ENCODE measurements at regions not wholly inside any gene's neighbourhood (a gene's known extent, or its start where the extent isn't known, plus 50 kb on each side); places are given as distances from the start of the nearest gene placed in this dataset.

DNA sequence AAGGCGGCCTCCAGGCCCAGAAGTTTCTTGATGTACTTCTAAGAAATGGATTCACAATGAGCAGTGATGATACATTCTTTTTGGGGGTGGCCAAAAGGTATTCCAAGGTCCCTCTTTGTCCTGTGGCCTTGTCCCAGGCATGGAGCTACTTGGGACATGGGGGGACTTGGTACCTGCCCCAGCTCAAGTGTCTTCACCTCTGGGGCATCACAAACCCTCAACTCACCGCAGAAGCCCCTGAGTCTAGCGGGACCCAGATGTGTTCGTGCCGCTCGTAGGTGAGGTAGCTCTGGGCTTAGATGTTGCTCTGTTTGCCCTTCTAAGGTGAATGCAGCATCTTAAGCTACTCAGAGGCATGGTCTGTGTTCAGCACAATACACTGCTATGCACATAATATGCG, 338.0 kb upstream of the IRX4 start:
- H3K4me3 Mint-ChIP-seq (ENCODE audit: unreplicated experiment) = no peak overlapping the region
- H3K4me1 Mint-ChIP-seq (ENCODE audit: unreplicated experiment) = no peaks in the 10 kb centered on the region
- DNase-seq (ENCODE audit: extremely low spot score, unreplicated experiment) = no peak
- TF ChIP-seq, protein P1, sequence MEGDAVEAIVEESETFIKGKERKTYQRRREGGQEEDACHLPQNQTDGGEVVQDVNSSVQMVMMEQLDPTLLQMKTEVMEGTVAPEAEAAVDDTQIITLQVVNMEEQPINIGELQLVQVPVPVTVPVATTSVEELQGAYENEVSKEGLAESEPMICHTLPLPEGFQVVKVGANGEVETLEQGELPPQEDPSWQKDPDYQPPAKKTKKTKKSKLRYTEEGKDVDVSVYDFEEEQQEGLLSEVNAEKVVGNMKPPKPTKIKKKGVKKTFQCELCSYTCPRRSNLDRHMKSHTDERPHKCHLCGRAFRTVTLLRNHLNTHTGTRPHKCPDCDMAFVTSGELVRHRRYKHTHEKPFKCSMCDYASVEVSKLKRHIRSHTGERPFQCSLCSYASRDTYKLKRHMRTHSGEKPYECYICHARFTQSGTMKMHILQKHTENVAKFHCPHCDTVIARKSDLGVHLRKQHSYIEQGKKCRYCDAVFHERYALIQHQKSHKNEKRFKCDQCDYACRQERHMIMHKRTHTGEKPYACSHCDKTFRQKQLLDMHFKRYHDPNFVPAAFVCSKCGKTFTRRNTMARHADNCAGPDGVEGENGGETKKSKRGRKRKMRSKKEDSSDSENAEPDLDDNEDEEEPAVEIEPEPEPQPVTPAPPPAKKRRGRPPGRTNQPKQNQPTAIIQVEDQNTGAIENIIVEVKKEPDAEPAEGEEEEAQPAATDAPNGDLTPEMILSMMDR (IDR thresholded peaks at IDR 0.05) = no peak
- H3K9me3 Mint-ChIP-seq (ENCODE audit: unreplicated experiment) = peaks cover 6% of the 10 kb centered on the region
- H3K27me3 Mint-ChIP-seq (ENCODE audit: unreplicated experiment) = no peaks in the 10 kb centered on the region
- no peak overlapping the region for H3K27ac Mint-ChIP-seq (ENCODE audit: unreplicated experiment)
- H3K36me3 Mint-ChIP-seq (ENCODE audit: unreplicated experiment) = no peaks in the 10 kb centered on the region

DNA sequence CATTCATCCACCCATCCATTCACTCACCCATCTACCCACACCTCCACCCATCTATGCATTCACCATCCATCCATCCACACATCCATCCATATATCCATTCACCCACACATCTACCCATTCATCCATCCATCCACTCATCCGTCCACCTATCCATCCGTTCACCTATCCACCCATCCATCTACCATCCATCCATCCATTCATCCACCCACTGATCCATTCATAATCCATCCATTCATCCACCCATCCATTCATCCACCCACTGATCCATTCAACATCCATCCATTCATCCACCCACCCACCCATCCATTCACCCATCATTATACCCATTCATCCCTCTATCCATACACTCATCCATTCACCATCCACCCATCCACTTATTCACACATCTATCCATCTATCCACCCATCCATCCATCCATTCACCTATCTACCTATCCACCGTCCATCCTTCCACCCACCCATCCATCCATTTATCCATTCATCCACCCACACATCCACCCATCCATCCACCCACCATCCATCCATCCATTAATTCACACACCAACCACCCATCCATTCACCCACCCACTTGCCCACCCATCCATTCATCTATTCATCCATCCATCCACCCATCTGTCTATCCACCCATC, 336.5 kb upstream of the IRX4 start:
- Mint-ChIP-seq H3K9me3 (ENCODE audit: unreplicated experiment) (peaks cover 6% of the 10 kb centered on the region), H3K4me1 (ENCODE audit: unreplicated experiment) (no peaks in the 10 kb centered on the region), H3K27me3 (ENCODE audit: unreplicated experiment) (no peaks in the 10 kb centered on the region), H3K36me3 (ENCODE audit: unreplicated experiment) (no peaks in the 10 kb centered on the region), H3K27ac (ENCODE audit: unreplicated experiment) (no peak overlapping the region), H3K4me3 (ENCODE audit: unreplicated experiment) (no peak overlapping the region)
- DNase-seq (ENCODE audit: extremely low spot score, unreplicated experiment) = no peak
- TF ChIP-seq, protein P1 (IDR thresholded peaks at IDR 0.05) = no peak

DNA sequence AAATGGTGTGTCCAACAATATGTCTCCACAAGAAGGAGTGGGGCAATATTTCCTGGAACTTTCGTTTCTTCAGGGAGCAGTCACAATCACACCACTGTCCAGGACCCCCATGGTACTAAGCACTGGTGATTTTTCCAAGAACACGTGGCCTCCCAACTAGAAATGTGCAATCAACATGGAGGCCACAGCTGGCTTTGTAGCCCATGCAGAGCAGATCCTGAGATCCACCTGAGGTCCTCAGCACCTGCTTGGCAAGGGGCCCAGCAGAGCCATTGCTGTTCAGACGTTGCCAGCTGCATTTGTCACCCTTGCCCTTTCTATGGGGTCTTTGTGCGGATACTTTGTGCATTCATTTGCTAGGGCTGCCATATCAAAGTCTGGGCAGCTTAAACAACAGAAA, 334.5 kb upstream of the IRX4 start:
- no peak overlapping the region for H3K27ac Mint-ChIP-seq (ENCODE audit: unreplicated experiment)
- TF ChIP-seq, protein P1 (IDR thresholded peaks at IDR 0.05) = no peak
- H3K27me3 Mint-ChIP-seq (ENCODE audit: unreplicated experiment) = no peaks in the 10 kb centered on the region
- H3K36me3 Mint-ChIP-seq (ENCODE audit: unreplicated experiment) = no peaks in the 10 kb centered on the region
- peaks cover 4% of the 10 kb centered on the region for H3K9me3 Mint-ChIP-seq (ENCODE audit: unreplicated experiment)
- H3K4me3 Mint-ChIP-seq (ENCODE audit: unreplicated experiment) = no peak overlapping the region
- H3K4me1 Mint-ChIP-seq (ENCODE audit: unreplicated experiment) = no peaks in the 10 kb centered on the region
- DNase-seq (ENCODE audit: extremely low spot score, unreplicated experiment) = peak; percentile 64

DNA sequence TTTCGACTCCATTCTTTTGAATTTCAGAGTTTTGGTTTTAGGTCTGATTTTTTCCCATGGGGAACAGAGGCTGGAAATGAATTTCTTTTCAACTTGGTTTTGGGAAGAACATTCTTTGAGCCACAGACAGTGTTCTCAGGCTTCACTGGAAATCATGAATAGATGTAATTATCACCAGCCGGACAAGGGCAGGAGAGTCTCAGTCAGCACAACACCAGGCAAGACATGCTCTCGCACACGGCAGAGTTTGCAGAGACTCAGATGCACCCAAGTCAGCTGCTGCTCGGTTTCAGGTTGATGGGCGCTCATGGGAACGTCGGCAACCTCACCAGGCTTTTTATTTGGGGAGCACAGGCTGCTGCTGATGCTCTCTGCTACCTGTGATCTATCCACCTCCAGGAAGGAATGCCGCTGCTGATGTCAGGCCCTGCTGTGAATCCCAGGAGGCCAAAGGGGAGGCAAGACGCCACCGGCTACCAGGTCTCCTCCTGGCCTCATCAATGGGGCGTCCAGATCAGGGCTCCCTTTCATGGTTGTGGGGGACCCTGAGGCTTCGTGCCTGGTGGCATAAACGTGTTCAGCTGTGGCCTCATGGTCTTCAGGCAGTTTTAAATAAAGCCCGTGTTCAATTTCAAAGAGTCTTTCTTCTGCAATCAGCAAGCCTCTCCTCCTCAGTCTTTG, 332.3 kb upstream of the IRX4 start:
- H3K9me3 Mint-ChIP-seq (ENCODE audit: unreplicated experiment) = peaks cover 4% of the 10 kb centered on the region
- no peaks in the 10 kb centered on the region for H3K4me1 Mint-ChIP-seq (ENCODE audit: unreplicated experiment)
- DNase-seq (ENCODE audit: extremely low spot score, unreplicated experiment) = peak; percentile 62
- no peak overlapping the region for H3K27ac Mint-ChIP-seq (ENCODE audit: unreplicated experiment)
- TF ChIP-seq, protein P1 (IDR thresholded peaks at IDR 0.05) = no peak
- no peak overlapping the region for H3K4me3 Mint-ChIP-seq (ENCODE audit: unreplicated experiment)
- no peaks in the 10 kb centered on the region for H3K27me3 Mint-ChIP-seq (ENCODE audit: unreplicated experiment)
- no peaks in the 10 kb centered on the region for H3K36me3 Mint-ChIP-seq (ENCODE audit: unreplicated experiment)

DNA sequence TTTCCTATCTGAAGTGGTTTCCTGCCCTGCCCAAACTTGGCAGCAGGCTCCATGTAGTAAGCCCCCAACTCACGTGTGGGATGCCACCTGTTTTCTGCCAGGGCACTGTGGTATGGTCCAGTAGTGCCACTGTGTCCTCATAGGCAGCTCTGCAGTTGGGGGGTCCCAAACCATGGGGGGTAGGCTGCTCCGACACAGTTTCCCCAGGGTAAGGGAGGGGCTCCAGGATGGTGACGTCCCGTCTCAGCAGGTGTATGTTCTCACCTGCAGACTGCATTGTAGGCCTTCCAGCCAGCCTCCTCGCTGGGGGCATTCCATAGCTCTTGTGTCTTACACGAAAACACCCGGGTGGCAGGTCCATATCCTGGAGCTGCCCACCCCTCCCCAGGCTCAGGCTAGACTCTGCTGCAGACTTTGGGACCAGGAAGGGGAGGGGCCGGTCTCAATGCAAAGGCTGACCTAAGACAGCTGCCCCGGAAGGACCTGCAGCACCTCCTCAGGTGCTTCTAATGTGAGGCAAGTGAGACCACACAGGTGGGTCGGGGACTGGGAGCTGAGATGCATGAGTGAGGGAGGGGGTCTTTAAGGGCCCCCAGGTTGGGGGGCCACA, 330.5 kb upstream of the IRX4 start:
- Mint-ChIP-seq H3K4me3 (ENCODE audit: unreplicated experiment) (no peak overlapping the region), H3K27me3 (ENCODE audit: unreplicated experiment) (no peaks in the 10 kb centered on the region), H3K27ac (ENCODE audit: unreplicated experiment) (no peak overlapping the region), H3K9me3 (ENCODE audit: unreplicated experiment) (peaks cover 4% of the 10 kb centered on the region), H3K36me3 (ENCODE audit: unreplicated experiment) (no peaks in the 10 kb centered on the region), H3K4me1 (ENCODE audit: unreplicated experiment) (no peaks in the 10 kb centered on the region)
- DNase-seq (ENCODE audit: extremely low spot score, unreplicated experiment) = peak; percentile 69
- TF ChIP-seq, protein P1 (IDR thresholded peaks at IDR 0.05) = no peak
